ENCODE measurements at regions not wholly inside any gene's neighbourhood (a gene's known extent, or its start where the extent isn't known, plus 50 kb on each side); places are given as distances from the start of the nearest gene placed in this dataset.
"Not testable (repeated sequence)": the region's sequence is repeated elsewhere in the genome, so short reads cannot be mapped to it uniquely, and the experiment has no call there.

DNA sequence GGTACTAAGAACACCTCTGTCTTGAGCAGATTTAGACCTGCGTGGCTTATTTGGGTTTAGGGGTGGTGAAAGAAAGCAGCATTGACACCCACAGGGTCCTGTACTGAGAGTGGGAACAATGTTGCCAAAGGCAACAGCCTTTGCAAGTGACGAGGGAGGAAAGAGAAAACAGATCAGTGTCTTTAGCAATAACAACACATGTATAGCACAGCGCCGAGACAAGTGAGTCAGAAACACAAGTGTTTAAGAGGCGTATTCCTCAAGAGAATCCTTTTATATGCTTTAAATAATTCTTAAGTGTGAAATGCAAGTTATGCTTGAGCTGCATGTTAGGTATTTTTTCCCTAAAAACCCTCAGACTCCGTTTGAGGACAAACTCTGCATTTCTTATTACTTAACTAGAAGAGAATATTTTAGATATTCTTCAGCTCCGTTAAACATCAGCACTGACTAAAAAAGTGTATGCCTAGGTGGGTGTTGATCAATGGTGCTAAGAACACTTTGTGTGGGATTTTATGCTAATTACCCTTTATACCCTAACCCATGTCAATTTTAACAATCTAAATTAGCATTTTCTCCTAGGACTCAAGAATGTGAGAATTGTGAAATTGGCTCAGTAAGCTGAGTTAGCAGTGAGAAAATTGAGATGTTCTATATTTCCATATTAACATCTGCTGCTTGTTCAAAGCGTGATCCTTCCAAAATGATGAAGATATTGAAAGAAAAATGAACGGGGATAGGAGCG lies 1095.4 kb upstream of the CELF2 start:
- no peak for DNase-seq (ENCODE audit: low spot score)

DNA sequence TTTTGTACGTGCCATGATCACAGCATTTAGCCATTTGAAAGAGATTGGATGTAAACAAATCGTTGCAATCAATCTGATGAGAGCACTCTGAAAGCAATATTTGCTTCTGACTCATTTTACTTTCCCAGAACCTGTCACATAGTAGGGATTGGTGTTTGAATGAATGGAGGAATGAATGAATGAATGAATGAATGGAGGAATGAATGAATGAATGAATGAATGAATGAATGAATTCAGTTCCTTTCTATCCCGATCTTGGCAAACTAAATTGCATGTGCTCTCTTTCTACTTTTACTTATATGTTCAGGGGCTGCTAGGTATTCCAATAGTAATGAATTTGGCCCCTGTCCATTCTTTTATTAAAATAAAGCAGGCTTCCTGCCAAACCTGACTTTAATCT lies 1091.7 kb upstream of the CELF2 start:
- no peak for DNase-seq (ENCODE audit: low spot score)

GRCh38 chr10:9926881-9927280 lies 1090.8 kb upstream of the CELF2 start:
- no peak for DNase-seq (ENCODE audit: low spot score)

GRCh38 chr10:9939716-9940115 lies 1078.0 kb upstream of the CELF2 start:
- DNase-seq (ENCODE audit: low spot score): no peak

DNA sequence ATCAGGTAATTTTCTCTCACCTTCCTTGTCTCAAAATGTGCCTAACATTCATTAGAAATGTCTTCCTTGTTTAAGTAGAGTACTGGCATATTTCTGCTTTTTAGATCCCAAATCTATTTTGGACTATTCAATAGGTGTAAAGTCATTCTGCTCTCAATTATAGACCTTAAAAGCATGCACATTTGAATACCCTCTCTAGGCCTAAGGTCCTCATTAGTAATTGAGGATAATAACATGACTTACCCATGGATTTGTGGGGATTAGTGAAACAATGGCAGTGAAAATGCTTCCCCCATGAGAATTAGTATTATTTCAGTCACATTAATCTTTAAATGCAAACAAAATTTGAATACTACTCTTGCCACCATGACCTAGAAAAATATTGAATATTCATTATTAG lies 1073.0 kb upstream of the CELF2 start:
- peak; percentile 51 for DNase-seq (ENCODE audit: low spot score)

- DNase-seq (ENCODE audit: low spot score): no peak
Observed at GRCh38 chr10:9950070-9950469, 1067.6 kb upstream of the CELF2 start.

DNA sequence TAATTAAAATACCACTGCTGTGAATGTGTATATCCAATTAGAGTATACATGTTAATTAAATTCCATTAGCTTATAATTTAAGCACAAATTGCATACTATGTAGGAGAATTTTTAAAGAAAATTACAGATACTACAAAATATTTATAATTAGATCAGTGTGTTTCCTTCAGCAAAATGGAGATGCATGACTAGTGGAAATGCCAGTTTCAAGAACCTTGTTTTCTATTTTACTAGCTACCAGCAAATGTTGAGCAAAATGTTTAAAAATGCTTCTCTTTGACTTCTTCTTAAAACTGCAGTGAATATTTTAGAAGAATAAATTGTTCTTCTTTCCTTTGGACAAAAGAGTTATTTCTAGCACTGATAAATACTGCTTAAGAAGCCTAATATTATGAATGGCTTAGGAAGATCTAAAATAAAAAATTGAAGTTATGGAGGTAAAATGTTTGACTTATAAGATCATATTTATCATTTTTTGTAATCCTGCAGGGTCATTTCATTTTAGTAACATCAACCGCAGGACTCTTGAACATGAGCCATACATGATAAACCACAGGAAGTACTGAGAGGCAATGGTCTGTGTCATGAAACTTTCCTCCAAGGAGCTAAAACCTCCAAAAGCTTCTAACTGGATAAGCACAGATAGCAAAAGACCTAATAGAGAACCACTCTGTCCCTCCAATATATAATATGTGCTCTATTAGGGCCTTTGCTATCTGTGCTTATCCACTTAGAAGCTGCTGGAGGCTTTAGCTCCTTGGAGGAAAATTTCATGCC lies 1066.0 kb upstream of the CELF2 start:
- DNase-seq (ENCODE audit: low spot score): no peak

DNA sequence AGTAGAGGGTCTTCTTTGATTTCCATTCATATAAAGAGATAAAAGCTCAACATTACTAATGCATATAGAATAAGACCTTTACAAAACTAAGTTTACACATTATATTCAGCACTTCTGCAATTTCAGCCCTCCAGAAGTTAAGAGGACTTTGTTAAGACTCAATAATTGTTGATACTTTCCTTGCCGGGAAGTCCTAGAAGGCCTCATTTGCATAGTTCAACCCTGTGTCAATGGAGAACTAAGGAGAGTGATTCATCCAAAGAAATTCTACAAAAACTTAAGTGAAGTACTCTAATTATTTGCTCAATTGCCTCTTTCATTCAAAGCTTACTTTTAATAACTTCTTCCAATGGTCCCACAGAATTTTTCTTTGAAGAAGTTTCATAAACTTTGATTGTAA lies 1060.3 kb upstream of the CELF2 start:
- no peak for DNase-seq (ENCODE audit: low spot score)

DNA sequence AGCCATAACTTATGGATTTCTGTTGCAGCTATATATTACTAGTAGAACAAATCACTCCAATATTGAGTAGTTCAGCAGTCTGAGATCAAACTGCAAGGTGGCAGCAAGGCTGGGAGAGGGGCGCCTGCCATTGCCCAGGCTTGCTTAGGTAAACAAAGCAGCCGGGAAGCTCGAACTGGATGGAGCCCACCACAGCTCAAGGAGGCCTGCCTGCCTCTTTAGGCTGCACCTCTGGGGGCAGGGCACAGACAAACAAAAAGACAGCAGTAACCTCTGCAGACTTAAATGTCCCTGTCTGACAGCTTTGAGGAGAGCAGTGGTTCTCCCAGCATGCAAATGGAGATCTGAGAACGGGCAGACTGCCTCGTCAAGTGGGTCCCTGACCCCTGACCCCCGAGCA lies 1059.8 kb upstream of the CELF2 start:
- not testable (repeated sequence) for DNase-seq (ENCODE audit: low spot score)

DNA sequence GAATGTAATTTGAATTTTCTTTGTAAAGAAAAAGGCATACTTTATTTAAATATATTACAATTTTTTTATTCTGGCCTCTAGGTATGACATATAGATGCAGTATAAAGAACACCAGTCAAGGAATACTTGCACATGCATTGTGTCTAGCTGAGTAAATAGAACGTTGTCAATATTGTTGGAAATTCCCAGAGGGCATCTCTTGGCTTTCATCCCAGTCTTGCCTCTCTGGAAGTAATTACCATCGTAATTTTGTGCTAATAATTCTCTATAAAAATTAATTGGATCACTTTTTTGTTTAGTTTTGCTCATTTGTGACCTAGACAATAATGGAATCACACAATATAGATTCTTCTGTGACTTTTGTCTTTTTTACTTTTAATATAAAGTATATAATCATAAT lies 1052.3 kb upstream of the CELF2 start:
- no peak for DNase-seq (ENCODE audit: low spot score)

- DNase-seq (ENCODE audit: low spot score): no peak
Observed at GRCh38 chr10:9986786-9987185, 1030.9 kb upstream of the CELF2 start.

- no peak for DNase-seq (ENCODE audit: low spot score)
Observed at GRCh38 chr10:9987197-9987596, 1030.5 kb upstream of the CELF2 start.

GRCh38 chr10:9992661-9993060 lies 1025.0 kb upstream of the CELF2 start:
- no peak for DNase-seq (ENCODE audit: low spot score)

DNA sequence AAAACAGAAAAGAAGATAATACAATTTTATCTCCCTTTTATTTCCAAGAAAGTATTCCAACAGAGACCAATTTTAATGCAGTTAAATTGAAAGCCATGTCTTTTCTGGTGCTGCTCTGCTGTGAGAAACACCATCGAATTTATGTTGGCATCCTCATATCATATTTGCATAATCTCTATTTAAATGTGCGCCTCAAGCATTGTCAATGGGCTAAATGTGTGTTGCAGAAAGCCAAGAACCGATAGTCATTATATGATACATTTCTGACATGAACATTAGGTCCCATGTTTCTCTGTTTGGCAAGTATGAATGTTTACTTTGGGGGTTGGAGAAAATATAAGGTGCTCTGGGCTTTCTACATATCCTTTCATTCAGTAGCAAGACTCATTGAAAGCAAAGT lies 1023.5 kb upstream of the CELF2 start:
- no peak for DNase-seq (ENCODE audit: low spot score)

DNA sequence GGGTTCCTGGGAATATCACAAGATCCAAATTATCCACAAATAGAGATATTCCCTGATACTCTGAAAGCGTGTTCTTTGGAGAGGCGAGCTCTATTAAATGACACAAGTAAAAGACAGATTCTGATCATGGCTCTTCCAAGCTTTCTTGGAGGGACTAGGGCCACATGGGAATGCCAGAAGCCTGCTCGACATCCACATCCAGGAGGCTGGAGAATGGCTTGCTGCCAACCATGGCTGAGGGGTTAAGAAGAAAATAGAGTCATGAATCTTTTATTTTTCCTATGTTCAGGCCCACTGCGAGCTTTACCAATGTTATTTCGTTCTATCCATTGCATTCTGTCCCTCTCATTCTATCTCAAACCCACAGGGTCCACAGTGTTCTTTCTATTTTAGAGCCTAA lies 1018.0 kb upstream of the CELF2 start:
- DNase-seq (ENCODE audit: low spot score): no peak

DNA sequence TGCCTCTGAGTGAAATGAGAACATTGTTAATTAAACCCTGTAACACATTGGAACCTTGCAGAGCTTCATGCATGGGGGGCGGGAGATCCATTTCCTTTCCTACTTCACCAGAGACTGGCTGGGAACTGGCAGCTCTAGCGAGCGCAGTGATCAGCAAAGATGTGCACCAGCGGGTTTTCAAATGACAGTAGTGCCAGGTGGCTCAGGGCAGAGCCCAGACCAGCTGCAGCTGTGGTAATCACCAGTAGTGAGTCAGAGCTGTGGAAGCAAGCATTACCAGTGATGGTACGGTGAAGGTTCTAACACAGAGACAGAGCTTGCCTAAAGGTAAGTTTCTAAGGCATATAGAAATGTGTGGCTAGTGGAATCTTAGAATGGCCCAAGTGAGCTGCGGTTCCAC lies 1009.7 kb upstream of the CELF2 start:
- DNase-seq (ENCODE audit: low spot score): no peak

GRCh38 chr10:10010397-10010796 lies 1007.3 kb upstream of the CELF2 start:
- no peak for DNase-seq (ENCODE audit: low spot score)

GRCh38 chr10:10014846-10015245 lies 1002.8 kb upstream of the CELF2 start:
- DNase-seq (ENCODE audit: low spot score): no peak

GRCh38 chr10:10017716-10018115 lies 1000.0 kb upstream of the CELF2 start:
- DNase-seq (ENCODE audit: low spot score): no peak

DNA sequence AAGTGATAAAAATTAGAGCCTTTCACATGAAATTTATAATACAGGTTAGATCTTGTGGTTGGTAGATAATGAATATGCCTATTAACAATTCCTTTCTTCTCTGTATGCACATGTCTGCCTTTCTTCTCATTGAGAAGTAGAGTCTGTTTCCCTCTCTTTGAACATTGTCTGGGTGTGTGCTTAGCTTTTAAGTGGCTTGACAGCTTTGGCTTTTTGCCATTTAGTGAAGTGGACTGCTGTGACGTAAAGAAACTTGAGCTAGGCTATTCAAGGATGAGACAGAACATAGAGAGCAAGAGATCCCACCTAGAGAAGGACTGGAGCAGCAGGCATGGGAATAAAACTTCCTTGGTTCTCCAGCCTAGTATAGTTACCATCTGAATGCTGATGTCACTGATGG lies 996.7 kb upstream of the CELF2 start:
- DNase-seq (ENCODE audit: low spot score): no peak

GRCh38 chr10:10032991-10033390 lies 984.7 kb upstream of the CELF2 start:
- DNase-seq (ENCODE audit: low spot score): no peak

- no peak for DNase-seq (ENCODE audit: low spot score)
Observed at GRCh38 chr10:10038348-10038747, 979.3 kb upstream of the CELF2 start.

DNA sequence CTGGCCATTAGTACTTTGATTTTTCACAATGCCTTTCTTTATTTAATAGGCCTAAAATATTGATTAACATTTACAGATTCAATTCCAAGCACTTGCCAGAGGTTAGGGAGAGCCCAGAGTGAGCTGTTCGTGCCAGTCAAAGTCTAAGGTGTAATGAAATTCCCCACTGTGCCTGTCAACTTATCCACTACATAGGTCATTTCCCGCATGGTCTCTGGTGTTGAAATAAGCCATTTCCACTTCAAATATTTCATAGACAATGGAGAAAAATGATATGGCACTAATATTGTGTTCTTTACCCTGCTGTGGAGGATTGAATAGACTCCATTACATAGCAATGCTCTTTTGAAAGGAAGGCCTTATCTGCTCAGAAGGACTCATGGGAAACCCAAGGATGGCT lies 978.1 kb upstream of the CELF2 start:
- no peak for DNase-seq (ENCODE audit: low spot score)

- DNase-seq (ENCODE audit: low spot score): no peak
Observed at GRCh38 chr10:10043083-10043482, 974.6 kb upstream of the CELF2 start.

All from D341Med (cell line).